Right renal cortex interstitium (tissue), 3 donors: ENCODE measurements at regions not wholly inside any gene's neighbourhood (a gene's known extent, or its start where the extent isn't known, plus 50 kb on each side); places are given as distances from the start of the nearest gene placed in this dataset.

Experiments
- DNase-seq, 3 donors: peaks; one replicate each; pipeline ENCODE4 v3.0.0-alpha.2; 2013; ENCODE audit warnings: low read depth in 3 of 3, low spot score in 2 of 3

DNA sequence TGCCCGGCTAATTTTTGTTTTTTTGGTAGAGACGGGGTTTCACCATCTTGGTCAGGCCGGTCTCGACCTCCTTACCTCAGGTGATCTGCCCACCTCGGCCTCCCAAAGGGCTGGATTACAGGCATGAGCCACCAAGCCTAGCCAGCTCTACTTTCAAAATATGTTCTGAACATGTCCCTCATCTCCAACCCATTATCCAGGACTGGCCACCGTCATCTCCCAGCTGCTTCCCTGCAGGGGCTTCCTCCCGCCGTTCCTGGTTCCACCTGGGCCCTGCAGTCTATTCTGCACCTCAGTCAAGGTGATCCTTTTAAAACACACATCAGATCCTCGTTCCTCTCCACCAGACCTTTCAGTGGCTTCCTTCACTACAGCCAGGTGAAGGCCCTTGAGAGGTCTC is 80.9 kb upstream of the NKX1-1 start:
- DNase-seq, result no peak

DNA sequence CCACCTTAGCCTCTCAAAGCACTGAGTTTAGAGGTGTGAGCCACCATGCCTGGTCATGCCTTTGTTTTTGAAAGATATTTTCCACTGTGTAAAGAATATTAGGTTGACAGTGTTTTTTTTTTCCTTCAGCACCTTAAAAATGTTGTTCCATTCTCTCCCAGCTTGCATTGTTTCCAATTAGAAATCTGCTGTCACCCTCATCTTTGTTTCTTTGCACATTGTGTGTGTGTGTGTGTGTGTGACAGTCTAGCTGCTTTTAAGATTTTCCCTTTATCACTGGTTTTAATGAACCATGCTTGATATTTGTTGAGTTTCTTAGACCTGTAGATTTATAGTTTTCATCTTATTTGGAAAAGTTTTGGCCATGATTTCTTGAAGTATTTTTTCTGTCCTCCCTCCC is 79.0 kb upstream of the NKX1-1 start:
- DNase-seq, result no peak

DNA sequence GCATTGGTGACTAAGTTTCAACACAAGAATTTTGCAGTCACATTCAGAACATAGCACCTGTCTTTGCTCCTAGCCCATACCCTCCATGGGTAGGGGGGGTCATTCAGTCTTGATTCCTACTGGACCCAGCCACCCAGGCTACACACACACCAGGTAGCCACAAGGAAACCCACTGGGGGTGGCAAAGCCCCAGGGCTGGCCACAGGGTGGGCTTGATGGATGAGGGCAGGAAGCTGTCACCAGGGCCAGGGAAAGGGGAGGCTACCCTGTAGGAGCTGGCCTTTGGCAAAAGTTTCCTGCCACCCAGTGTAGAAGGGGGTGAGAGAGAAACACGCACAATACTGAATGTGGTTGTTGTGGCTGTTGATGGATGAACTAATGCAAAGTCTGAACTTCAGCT is 74.5 kb upstream of the NKX1-1 start:
- no peak for DNase-seq

DNA sequence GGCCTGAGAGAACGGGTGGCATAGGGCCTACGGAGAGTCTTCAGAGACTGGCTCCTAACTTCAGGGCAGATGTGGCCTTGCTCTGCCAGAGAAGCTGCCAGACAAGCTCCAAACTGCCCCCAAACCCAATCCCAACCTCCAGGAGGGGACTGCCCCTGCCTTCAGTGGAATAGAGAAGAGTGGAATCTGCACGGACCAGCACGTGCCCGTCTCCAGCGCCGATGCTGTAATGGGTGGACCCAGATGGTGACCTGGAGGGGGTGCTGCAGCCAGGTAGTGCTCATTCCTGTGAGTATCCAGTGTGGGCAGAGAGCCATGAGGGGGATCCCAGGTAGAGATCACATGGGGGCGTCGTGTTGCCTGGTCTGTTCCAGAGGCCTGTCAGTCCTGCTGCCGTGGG is 73.2 kb upstream of the NKX1-1 start:
- no peak for DNase-seq

DNA sequence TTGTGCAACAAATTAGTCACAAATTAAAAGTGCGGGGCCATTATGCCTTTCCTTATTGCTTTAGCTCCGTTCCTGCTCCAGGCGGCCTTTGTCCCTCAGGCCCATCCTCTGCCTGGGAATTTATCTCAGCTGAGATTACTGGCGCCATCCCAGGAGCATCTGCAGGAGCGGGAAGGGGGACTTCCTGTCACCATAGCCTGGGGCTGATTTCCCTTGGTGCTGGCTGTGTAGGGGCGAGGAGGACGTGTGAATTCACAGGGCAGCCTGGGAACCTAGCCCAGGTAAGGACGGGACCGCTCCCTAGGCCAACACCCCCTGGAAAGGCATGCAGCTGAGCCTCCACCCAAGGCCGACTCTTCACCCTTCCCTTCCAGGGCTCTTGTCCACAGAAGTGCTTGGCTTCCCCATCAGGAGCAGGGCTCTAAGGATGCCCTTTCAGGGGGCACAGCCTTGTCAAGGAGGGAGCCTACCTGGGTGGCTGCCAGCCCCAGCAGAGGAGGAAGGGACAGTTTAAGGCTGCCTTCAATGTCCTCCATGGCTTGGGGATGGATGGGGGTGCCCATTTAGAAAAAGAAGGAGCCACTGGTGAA is 72.6 kb upstream of the NKX1-1 start:
- DNase-seq, result no peak

DNA sequence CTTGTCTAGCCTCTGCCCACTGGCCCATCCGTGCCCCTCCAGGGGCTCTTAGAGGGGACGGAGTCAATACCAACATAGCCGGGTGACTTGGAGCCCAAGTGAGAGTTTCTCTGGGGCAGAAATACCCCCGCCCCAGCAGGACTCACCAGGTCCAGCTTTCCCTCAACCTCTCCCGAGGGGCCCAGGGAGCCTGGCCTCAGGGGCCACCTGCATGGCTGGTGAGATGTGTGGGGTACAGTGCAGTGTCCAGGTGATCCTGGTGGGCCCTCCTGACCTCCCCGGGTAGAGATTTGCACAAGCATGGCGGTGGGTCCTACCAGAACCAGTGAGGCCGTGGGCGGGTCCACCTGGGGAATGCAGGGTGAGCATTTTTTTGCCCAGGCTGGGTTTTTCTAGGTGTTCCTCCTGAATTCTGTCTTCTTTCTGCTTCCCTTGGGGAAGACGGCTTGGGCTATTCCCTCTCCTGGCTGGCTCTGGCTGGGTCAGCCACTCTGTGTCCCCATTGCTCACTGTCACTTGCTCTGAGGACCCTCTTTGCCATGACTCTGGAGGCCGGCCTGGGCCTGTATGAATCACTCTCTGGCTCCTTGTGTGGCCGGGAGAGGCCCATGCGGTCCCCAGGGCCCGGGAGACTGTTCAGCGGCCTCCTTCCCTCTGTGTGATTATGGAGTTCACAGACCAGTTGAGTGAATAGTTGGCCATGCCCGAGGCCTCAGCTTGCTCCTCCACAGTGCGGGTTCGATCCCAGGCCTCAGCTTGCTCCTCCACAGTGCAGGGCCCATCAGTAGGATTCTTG is 71.0 kb upstream of the NKX1-1 start:
- DNase-seq, result no peak

DNA sequence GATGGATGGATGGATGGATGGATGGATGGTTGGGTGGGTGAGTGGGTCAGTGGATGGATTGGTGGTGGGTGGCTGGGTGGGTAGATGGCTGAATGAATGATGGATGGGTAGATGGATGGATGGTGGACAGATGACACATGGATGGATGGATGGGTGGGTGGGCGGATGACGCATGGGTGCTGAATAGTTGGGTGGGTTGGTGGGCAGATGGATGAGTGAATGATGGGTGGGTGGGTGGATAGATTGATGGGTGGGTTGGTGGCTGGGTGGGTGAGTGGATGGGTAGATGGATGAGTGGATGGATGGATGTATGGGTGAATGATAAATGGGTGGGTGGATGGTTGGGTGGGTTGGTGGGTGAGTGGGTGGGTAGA is 69.9 kb upstream of the NKX1-1 start:
- DNase-seq, result no peak

DNA sequence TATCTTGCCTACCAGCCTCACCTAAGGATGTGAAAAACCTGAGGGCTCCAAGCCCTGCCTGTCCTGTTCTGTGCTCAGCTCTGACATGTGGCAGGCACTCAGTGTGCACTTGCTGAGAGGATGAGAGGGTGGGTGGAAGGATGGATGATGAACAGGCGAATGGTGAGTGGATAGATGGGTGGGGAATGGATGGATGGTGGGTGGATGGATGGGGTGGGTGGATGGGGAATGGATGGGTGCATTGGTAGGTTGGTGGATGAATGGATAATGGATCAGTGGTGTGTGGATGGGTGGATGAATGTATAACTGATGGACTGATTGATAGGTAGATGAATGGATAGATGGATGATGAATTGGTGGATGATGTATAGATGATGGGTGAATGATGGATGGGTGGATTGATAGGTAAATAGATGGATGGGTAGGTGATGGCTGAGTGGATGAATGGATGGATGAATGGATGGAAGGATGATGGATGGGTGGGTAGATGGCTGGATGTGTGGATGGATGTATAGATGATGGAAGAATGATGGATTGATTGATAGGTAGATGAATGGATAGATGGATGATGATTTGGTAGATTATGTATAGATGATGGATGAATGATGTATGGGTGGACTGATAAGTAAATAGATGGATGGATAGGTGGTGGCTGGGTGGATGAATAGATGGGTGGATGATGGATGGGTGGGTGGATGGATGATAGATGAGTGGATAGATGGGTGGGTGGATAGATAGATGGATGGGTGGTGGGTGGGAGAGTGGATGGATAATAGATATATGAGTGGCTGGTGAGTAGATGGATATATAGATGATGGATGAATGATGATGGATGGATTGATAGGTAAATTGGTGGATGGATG is 69.3 kb upstream of the NKX1-1 start:
- no peak for DNase-seq

DNA sequence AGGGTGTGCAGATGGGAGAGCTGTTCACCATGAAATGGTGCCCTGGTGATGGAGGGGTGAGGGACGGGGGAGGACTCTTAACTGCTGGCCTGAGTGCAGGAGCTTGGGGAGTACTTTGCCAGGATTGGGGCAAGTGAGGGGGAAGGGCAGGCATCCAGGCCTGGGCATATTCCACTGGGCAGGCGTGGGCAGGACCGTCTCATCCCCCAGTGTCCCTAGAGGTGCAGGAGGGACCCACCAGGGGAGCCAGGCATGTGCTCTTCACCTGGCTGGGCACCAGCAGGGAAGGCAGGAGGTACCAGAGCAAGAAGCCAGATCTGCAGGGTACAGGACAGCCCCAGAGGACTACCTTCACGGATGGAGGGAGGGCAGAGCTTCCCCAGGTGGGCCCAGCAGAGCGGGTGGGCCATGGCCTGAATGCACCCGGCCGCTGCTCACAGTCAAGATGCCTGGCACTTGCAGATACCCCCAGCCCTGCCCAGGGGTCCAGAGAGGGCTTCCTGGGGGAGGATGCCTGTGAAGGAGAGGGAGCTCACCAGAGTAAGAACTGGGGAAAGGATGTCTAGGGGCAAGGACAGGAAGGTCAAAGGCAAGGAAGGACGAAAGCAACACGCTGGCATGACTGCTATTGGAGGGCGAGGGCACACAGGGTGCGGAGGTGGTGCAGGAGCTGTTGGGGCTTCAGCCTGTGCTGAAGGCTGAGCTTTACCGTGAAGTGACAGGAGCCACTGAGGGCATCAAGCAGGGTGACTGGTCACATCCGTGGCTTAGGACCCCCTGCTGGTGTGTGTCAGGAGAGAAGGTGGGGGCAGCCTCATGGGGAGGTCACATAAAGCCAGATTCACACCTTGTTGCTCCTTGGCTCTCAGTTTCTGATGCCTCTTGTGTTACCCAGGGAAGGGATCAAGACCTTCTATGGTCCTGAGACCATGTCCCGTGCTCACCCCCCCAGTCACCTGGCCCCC is 68.2 kb upstream of the NKX1-1 start:
- no peak for DNase-seq

DNA sequence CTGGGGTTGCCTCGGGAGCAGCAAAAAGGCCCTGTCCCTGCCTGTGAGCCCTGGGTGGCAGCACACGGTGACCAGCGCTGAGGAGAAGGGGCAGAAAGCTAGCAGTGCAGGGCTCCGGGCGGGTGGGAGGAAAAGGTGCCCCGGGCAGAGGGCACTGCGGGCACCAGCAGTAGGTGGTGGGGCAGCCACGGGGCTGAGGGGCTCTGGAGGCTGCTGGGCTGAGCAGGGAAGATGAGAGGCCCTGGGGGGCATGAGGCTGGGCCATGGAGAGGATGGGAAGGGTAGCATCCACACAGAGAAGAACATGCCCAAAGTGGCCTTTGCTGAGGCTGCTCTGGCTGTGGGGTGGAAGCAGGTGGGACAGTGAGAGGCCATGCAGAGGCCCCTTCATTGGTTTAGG is 67.5 kb upstream of the NKX1-1 start:
- DNase-seq, result no peak

DNA sequence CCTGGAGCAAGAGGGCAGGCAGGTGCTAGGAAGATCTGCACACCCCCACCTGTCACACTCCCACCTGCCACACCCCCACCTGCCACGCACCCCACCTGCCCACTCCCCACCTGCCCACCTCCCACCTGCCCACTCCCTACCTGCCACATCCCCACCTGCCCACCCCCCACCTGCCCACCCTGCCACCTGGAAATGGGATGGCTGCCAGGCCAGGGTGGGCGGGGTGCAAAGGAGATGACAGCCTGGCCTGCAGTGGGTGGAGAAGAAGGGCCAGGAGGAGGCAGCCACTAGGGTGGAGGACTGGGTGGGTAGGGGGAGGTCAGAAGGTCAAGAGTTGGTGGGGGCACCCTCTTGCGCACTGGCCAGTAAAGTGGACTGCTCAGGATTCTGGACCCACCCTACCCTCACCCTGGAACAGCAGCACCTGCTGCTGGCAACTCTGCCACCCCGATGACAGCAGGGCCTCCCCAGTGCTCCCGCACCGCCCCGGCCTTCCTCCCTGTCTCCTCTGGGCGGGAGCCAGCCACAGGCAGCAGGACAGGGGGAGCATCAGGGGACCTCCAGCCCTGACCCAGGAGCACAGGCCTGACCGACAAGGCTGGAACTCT is 66.8 kb upstream of the NKX1-1 start:
- no peak for DNase-seq

DNA sequence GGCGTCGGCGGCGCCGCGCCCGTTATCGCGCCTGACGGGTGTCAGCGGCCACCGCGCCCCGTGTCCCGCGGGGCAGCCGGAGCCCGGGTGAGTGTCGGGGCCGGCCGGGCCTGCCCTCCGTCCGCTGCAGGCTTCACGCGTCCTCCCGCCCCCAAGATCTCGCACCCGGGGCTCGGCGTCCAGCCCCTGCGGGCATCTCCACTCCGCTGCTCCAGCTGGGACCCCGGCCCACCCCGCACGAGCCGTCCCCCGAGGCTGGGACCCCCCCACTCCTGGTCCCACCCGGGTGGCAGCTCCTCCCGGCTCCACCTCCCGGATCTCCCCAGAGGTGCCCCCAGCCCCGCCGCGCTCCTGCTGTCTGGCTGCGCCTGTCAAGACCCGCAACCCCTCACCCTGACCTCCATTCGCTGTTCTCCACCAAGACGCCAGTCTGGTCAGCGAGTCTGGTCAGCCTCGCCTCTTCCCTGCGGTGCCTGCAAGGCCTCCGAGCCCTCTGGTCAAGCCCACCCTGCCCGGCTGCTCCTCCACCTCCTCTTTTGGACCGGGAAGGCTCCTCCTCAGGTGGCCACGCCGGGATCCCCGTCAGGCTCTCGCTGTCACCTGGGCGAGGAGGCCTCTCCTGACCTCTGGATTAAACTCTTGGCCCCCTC is 66.0 kb upstream of the NKX1-1 start:
- DNase-seq, result no peak

DNA sequence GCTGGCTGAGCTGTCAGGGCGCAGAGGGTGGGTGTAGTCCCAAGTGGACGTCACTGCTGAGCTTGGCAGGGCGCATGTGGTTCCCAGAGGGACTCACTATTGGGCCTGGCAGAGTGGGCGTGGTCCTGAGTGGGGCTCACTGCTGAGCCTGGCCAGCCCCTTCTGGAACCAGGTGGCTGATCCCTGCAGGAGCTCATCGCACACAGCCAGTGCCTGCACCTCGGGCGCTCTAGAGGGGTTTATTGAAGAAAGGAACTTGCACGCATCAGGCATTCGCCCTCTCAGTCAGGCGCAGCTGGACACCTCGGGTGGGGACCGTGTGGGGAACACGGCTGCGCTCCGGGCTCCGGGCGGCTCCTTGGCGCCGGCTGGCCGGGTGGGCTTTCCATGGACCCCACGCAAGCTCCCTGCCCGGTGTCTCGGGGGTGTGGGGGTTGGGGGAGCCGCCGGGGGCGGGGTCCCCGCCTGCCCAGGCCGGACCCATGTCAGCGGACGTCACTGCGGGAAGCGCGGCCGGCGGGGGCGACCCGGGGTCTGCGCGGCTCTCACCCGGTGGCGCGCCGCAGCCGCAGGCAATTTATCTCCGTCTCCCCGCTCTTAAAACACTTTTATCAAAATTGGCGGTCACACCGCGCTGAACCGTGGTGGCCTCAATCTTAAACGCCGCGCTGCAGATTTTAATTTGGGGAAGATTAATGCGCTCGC is 65.4 kb upstream of the NKX1-1 start:
- DNase-seq, result no peak

DNA sequence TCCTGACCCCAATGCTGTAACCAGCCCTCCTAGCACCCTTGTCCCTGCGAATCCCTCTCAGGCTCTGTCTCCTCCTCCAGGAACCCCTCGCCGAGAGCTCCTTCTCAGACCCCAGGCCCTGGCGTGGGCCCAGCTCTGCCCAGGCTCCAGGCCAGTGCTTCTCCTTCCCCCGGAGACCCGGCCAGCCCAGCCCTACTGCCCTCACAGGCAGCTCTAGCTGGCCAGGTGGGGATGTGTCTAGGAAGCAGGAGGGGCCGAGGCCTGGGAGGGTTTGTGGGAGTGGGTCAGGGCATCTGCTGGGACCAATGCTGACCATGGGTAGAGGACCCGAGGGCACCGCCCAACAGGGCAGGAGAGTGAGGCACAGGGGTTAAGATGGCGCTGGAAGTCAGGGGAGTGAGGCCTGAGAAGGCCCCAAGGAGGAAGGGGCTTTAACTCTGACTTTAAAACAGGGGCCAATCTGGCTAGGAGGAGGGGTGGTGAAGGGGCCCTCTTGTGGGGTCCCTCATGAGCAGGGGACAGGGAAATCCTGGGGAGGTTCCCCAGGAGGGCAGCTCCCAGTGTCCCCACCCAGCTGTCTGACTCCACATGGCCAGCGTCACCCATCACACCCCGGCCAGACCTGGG is 64.7 kb upstream of the NKX1-1 start:
- DNase-seq, result no peak

DNA sequence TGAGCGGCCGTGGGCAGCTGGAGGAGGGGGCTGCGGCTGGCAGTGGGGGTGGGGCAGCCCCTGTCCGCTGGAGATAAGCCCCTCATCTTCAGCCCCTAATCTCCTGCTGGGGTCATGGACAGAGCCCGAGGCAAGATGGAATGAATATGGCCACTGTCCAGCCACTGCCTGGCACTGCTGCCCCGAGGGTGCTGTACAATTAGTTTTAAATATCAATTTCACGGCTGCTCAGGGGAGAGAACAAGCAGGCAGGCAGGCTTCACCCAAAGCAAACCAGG is 64.1 kb upstream of the NKX1-1 start:
- no peak for DNase-seq

DNA sequence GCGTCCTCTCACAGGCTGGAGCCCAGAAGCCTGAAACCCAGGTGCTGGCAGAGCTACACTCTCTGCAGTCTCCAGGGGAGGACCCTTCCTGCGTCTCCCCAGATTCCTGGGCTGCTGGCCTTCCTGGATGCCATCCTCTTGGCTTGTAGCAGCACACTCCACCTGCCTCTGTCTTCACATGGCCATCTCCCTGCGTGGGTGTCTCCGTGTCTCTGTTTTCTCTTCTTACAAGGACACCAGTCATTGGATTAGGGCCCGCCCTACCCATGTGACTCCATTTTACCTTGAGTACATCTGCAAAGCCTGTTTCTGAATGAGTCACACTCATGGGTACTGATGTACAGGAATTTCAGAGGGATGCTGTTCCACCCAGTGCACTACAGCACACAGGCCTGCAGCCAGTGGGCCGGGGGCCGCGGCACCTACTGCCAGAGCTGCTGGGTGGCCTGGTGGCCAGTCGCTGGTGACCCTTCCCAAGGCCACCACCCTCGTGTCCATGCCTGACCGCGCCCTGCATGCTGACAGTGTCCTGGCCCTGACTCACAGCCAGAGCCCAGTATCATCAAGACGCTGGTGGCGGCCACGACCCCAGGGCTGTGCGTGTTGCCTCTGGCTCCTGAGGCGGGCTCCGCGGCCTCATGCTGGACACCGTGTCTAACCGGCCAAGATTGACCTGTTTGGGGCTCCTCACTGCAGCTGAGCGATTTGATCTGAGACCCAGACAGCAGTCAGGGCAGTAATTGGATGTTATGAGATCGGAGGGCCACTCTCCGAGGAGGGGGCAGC is 63.6 kb upstream of the NKX1-1 start:
- DNase-seq, result no peak

DNA sequence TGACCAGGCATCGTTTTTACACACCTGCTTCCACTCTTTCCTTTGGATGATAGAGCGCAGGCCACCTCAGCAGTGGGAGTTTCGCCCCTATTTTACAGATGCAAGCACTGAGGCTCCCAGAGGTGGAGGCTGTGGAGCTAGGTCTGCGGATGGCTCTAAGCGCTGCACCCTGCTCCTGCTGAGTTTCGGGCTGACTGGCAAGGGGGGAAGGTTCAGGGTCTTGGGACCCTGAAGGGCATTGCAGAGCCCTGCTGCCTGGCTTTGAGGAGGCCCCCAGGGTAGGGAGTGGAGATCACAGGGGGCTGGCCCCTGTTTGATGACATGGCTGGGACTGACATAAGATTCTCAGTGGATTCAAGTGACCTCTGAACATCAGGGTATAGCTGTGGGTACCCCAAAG is 62.8 kb upstream of the NKX1-1 start:
- DNase-seq, result no peak
